Calu3 (cell line): ENCODE measurements at regions not wholly inside any gene's neighbourhood (a gene's known extent, or its start where the extent isn't known, plus 50 kb on each side); places are given as distances from the start of the nearest gene placed in this dataset.

ENCODE experiments used
- BruUV-seq: library from RNA; stranded (reverse); fragments of 400-500 nt; replicated peaks from 2 replicates; lab custom pipeline; 2021; lab: Mats Ljungman, UMichigan
- CTCF ChIA-PET: fragments of 300-600 bp; sonication (Branson Sonifier 250); formaldehyde crosslinking; loops from one replicate; lab custom pipeline; 2022; ENCODE audit warnings: antibody characterized with exemption; lab: Charles Lee
- DNase-seq: peaks from one replicate; pipeline ENCODE4 v3.0.0; 2022
- H3K27ac Mint-ChIP-seq: one replicate; pipeline ENCODE4 v1.8.0; 2022; ENCODE audit warnings: mixed read lengths; ENCODE audit not compliant: unreplicated experiment
- H3K27me3 Mint-ChIP-seq: one replicate; pipeline ENCODE4 v1.8.0; 2022; ENCODE audit warnings: mixed read lengths; ENCODE audit not compliant: unreplicated experiment
- H3K36me3 Mint-ChIP-seq: one replicate; pipeline ENCODE4 v1.8.0; 2022; ENCODE audit warnings: mild to moderate bottlenecking, moderate library complexity, mixed read lengths; ENCODE audit not compliant: insufficient read depth, unreplicated experiment
- H3K4me1 Mint-ChIP-seq: one replicate; pipeline ENCODE4 v1.8.0; 2022; ENCODE audit warnings: mild to moderate bottlenecking, low read depth, mixed read lengths; ENCODE audit not compliant: unreplicated experiment
- H3K4me3 Mint-ChIP-seq: one replicate; pipeline ENCODE4 v1.8.0; 2022; ENCODE audit warnings: mild to moderate bottlenecking, low read depth, moderate library complexity, mixed read lengths; ENCODE audit not compliant: unreplicated experiment
- H3K9me3 Mint-ChIP-seq: one replicate; pipeline ENCODE4 v1.8.0; 2022; ENCODE audit warnings: low read depth, mixed read lengths; ENCODE audit not compliant: unreplicated experiment
- CTCF ChIP-seq: fragments of 200-600 bp; IDR thresholded peaks from one replicate; pipeline ENCODE4 v1.8.0; 2022; ENCODE audit warnings: antibody characterized with exemption; ENCODE audit not compliant: unreplicated experiment
- intact Hi-C: fragments of 100-400 bp; cut with micrococcal nuclease; formaldehyde crosslinking; loops from one replicate; pipeline ENCODE4 v1.10.0; 2022; ENCODE audit not compliant: unreplicated experiment

- no peaks in the 10 kb centered on the region for H3K36me3 Mint-ChIP-seq
- BruUV-seq = no TSS peak
- H3K27me3 Mint-ChIP-seq = peaks cover 75% of the 10 kb centered on the region
- intact Hi-C loops = no loop called here
- H3K4me1 Mint-ChIP-seq = no peaks in the 10 kb centered on the region
- CTCF ChIA-PET = no interaction called here
- H3K4me3 Mint-ChIP-seq = no peak overlapping the region
- DNase-seq = no peak
- no peak overlapping the region for H3K27ac Mint-ChIP-seq
- H3K9me3 Mint-ChIP-seq = no peaks in the 10 kb centered on the region
- TF ChIP-seq CTCF = no peak
Observed at GRCh38 chr16:50430076-50430475, 61.3 kb upstream of the BRD7 start.

- intact Hi-C loops = no loop called here
- Mint-ChIP-seq H3K4me3 (no peak overlapping the region), H3K27me3 (peaks cover 75% of the 10 kb centered on the region), H3K36me3 (no peaks in the 10 kb centered on the region), H3K4me1 (no peaks in the 10 kb centered on the region), H3K27ac (no peak overlapping the region), H3K9me3 (no peaks in the 10 kb centered on the region)
- no peak for DNase-seq
- CTCF ChIA-PET = interaction anchor here (0.6 to 0.7 kb wide), 4 partner anchors 9 to 70 kb away, joined by 3 read pairs; no protein-coding TSS in a partner anchor
- no TSS peak for BruUV-seq
- TF ChIP-seq CTCF = no peak
Observed at GRCh38 chr16:50428742-50429141, 60.0 kb upstream of the BRD7 start.

GRCh38 chr16:50428116-50428515 lies 59.3 kb upstream of the BRD7 start:
- Mint-ChIP-seq H3K27ac (no peak overlapping the region), H3K9me3 (no peaks in the 10 kb centered on the region), H3K4me1 (no peaks in the 10 kb centered on the region), H3K4me3 (no peak overlapping the region), H3K36me3 (no peaks in the 10 kb centered on the region), H3K27me3 (peaks cover 75% of the 10 kb centered on the region)
- intact Hi-C loops = no loop called here
- no peak for DNase-seq
- no peak for TF ChIP-seq CTCF
- BruUV-seq = no TSS peak
- CTCF ChIA-PET = no interaction called here

- Mint-ChIP-seq H3K27ac (no peak overlapping the region), H3K4me3 (no peak overlapping the region), H3K27me3 (peaks cover 75% of the 10 kb centered on the region), H3K4me1 (no peaks in the 10 kb centered on the region), H3K36me3 (no peaks in the 10 kb centered on the region), H3K9me3 (no peaks in the 10 kb centered on the region)
- BruUV-seq = no TSS peak
- intact Hi-C loops = no loop called here
- no peak for DNase-seq
- CTCF ChIA-PET = no interaction called here
- TF ChIP-seq CTCF = no peak
Observed at GRCh38 chr16:50427107-50427506, 58.3 kb upstream of the BRD7 start.
